CD14-positive monocyte (primary cell): ENCODE measurements at regions not wholly inside any gene's neighbourhood (a gene's known extent, or its start where the extent isn't known, plus 50 kb on each side); places are given as distances from the start of the nearest gene placed in this dataset.

ENCODE experiments used
- DNase-seq, 3 donors: peaks; one replicate each; pipeline ENCODE4 v3.0.0-alpha.2; 2011 to 2022
- H2AFZ ChIP-seq: 2 replicates; pipeline ENCODE4 v1.6.0; 2012; ENCODE audit warnings: mild to moderate bottlenecking, low read depth, low read length, inconsistent platforms; ENCODE audit not compliant: insufficient read depth, poor library complexity, severe bottlenecking
- H3K27ac ChIP-seq, 2 donors: 1 replicate in 1 of 2; 2 replicates in 1 of 2; pipeline ENCODE4 v1.5.1; 2012 to 2013; ENCODE audit warnings: low read length in 2 of 2, control low read depth in 1 of 2, inconsistent platforms in 1 of 2, low read depth in 1 of 2, mild to moderate bottlenecking in 1 of 2
- H3K27me3 ChIP-seq, 2 donors: one replicate each; pipeline versions ENCODE4 v1.6.0 to v1.6.1; 2011 to 2013; ENCODE audit warnings: low read length in 2 of 2; ENCODE audit not compliant: control insufficient read depth in 2 of 2, insufficient read depth in 2 of 2
- H3K36me3 ChIP-seq, 2 donors: replicated peaks in 1 of 2; 1 replicate in 1 of 2; 2 replicates in 1 of 2; pipeline versions ENCODE4 v1.5.1 to v1.6.1; 2012 to 2013; ENCODE audit warnings: low read length in 2 of 2, control low read depth in 1 of 2, inconsistent platforms in 1 of 2, mild to moderate bottlenecking in 1 of 2; ENCODE audit not compliant: insufficient read depth in 2 of 2, control insufficient read depth in 1 of 2
- H3K4me1 ChIP-seq, 2 donors: 1 replicate in 1 of 2; 2 replicates in 1 of 2; pipeline versions ENCODE4 v1.5.1 to v1.6.1; 2012 to 2013; ENCODE audit warnings: low read length in 2 of 2, control low read depth in 1 of 2, inconsistent platforms in 1 of 2, mild to moderate bottlenecking in 1 of 2, moderate library complexity in 1 of 2; ENCODE audit not compliant: insufficient read depth in 2 of 2, control insufficient read depth in 1 of 2
- H3K4me2 ChIP-seq: replicated peaks from 2 replicates; pipeline ENCODE3; 2012; ENCODE audit warnings: low read length, moderate library complexity, mild to moderate bottlenecking; ENCODE audit not compliant: poor library complexity, severe bottlenecking; ENCODE audit errors: extremely low read depth
- H3K4me3 ChIP-seq, 3 experiments: fragments of 200-600 bp in 1 of 3; sonication (generic) in 1 of 3; replicated peaks in 1 of 3; 1 replicate in 2 of 3; 2 replicates in 1 of 3; pipeline ENCODE4 v1.5.1; 2011 to 2013; ENCODE audit warnings: low read length in 3 of 3, mild to moderate bottlenecking in 3 of 3, control low read depth in 2 of 3, low read depth in 2 of 3, inconsistent platforms in 1 of 3, moderate library complexity in 1 of 3
- H3K79me2 ChIP-seq: 2 replicates; pipeline ENCODE4 v1.6.0; 2012; ENCODE audit warnings: mild to moderate bottlenecking, control low read depth, inconsistent platforms, low read length, moderate library complexity; ENCODE audit not compliant: insufficient read depth
- H3K9ac ChIP-seq: 2 replicates; pipeline ENCODE4 v1.6.0; 2017; ENCODE audit warnings: low read length, mild to moderate bottlenecking; ENCODE audit not compliant: insufficient read depth, poor library complexity, severe bottlenecking
- H3K9me3 ChIP-seq, 2 donors: replicated peaks in 1 of 2; 1 replicate in 1 of 2; 2 replicates in 1 of 2; pipeline versions ENCODE4 v1.5.1 to v1.6.1; 2012 to 2013; ENCODE audit warnings: low read length in 2 of 2, control low read depth in 1 of 2; ENCODE audit not compliant: control insufficient read depth in 1 of 2, insufficient read depth in 1 of 2
- H4K20me1 ChIP-seq: 2 replicates; pipeline ENCODE4 v1.6.0; 2012; ENCODE audit warnings: mild to moderate bottlenecking, low read length, control low read depth, moderate library complexity; ENCODE audit not compliant: insufficient read depth
- H3K27ac Mint-ChIP-seq, 7 donors: one replicate each; pipeline ENCODE4 v1.8.0; 2020; ENCODE audit warnings: mild to moderate bottlenecking in 7 of 7, mixed read lengths in 7 of 7, moderate library complexity in 6 of 7, inconsistent platforms in 2 of 7
- H3K27me3 Mint-ChIP-seq, 3 donors: one replicate each; pipeline ENCODE4 v1.8.0; 2021 to 2022; ENCODE audit warnings: low read depth in 3 of 3, mild to moderate bottlenecking in 3 of 3, mixed read lengths in 3 of 3, moderate library complexity in 3 of 3, inconsistent platforms in 1 of 3
- H3K36me3 Mint-ChIP-seq, 2 donors: one replicate each; pipeline ENCODE4 v1.8.0; 2020; ENCODE audit warnings: mixed read lengths in 2 of 2, inconsistent platforms in 1 of 2, mild to moderate bottlenecking in 1 of 2
- H3K4me1 Mint-ChIP-seq: one replicate; pipeline ENCODE4 v1.8.0; 2020; ENCODE audit warnings: mild to moderate bottlenecking, mixed read lengths
- H3K4me3 Mint-ChIP-seq, 2 donors: one replicate each; pipeline ENCODE4 v1.8.0; 2020; ENCODE audit warnings: mild to moderate bottlenecking in 2 of 2, mixed read lengths in 2 of 2, moderate library complexity in 1 of 2
- H3K9me3 Mint-ChIP-seq, 7 donors: one replicate each; pipeline ENCODE4 v1.8.0; 2020 to 2022; ENCODE audit warnings: mixed read lengths in 7 of 7, mild to moderate bottlenecking in 6 of 7, moderate library complexity in 6 of 7, inconsistent platforms in 2 of 7
- WGBS: methylation state at CpG from one replicate; pipeline ENCODE4 v1.1.5; 2013; ENCODE audit warnings: missing lambda C conversion rate; ENCODE audit not compliant: insufficient coverage; 5-methylcytosine and 5-hydroxymethylcytosine counted together
- intact Hi-C, 2 donors: fragments of 100-400 bp; cut with micrococcal nuclease; formaldehyde crosslinking; loops; one replicate each; pipeline versions ENCODE4 v1.15.0 to v1.15.1; 2023
- TF ChIP-seq, protein P1 (sequence below): fragments of 200-600 bp; IDR thresholded peaks from one replicate; pipeline ENCODE4 v1.8.0; 2022; ENCODE audit warnings: antibody characterized with exemption, mild to moderate bottlenecking

DNA sequence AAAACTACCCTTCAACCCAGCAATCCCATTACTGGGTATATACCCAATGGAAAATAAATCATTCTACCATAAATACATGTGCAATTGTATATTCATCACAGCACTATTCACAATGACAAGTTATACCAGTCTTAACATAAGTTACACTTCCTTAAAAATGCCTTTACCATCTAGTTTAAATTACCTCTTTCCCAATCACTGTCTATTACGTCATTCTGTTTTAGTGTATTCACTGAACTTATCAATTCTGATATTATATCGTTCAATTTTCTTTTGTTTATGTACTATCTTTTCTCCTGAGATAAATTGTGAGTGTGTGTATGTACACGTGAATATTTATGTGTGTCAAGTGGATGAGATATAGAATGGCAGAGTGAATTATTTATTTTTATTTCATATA is 1416.8 kb downstream of the OLFM4 start:
- Histone ChIP-seq H4K20me1 (no peaks in the 10 kb centered on the region), H2AFZ (no peak overlapping the region), H3K4me3 (no peak overlapping the region), H3K79me2 (no peaks in the 10 kb centered on the region), H3K9me3 (peaks cover 0 to 6% of the 10 kb centered on the region in 2 donors), H3K9ac (no peak overlapping the region), H3K27me3 (no peaks in the 10 kb centered on the region), H3K27ac (no peak overlapping the region), H3K4me1 (no peaks in the 10 kb centered on the region), H3K4me2 (no peak overlapping the region), H3K36me3 (no peaks in the 10 kb centered on the region)
- no peaks in the 10 kb centered on the region for H3K27me3 Mint-ChIP-seq
- no CpG with 5 or more reads among the region's 3 CpGs for WGBS
- no peaks in the 10 kb centered on the region for H3K36me3 Mint-ChIP-seq
- no peaks in the 10 kb centered on the region for H3K4me1 Mint-ChIP-seq
- H3K27ac Mint-ChIP-seq, result no peak overlapping the region
- TF ChIP-seq, protein P1, sequence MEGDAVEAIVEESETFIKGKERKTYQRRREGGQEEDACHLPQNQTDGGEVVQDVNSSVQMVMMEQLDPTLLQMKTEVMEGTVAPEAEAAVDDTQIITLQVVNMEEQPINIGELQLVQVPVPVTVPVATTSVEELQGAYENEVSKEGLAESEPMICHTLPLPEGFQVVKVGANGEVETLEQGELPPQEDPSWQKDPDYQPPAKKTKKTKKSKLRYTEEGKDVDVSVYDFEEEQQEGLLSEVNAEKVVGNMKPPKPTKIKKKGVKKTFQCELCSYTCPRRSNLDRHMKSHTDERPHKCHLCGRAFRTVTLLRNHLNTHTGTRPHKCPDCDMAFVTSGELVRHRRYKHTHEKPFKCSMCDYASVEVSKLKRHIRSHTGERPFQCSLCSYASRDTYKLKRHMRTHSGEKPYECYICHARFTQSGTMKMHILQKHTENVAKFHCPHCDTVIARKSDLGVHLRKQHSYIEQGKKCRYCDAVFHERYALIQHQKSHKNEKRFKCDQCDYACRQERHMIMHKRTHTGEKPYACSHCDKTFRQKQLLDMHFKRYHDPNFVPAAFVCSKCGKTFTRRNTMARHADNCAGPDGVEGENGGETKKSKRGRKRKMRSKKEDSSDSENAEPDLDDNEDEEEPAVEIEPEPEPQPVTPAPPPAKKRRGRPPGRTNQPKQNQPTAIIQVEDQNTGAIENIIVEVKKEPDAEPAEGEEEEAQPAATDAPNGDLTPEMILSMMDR, result no peak
- no peak overlapping the region for H3K4me3 Mint-ChIP-seq
- intact Hi-C loops, result no loop called here
- DNase-seq, result no peak
- H3K9me3 Mint-ChIP-seq, result peaks cover 0 to 8% (median 0%) of the 10 kb centered on the region in 7 donors

DNA sequence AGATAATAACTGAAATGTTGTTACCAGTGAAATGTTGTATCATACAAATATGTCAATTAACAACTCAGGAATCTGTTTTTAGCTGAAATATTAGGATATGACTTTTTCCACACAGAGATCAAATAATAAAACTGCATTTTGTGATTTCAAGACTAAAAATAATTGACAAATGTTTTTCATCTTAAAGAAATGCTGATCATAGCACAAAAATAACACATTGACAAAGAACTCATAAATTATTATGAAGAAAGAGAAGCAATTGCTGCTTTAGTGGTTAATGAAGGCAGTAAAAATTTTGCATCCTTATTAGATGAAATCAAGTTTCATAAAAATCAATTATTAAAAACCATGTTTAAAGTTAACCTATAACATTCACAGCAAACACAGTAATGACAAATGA is 1417.3 kb downstream of the OLFM4 start:
- Histone ChIP-seq H3K4me1 (no peaks in the 10 kb centered on the region), H3K4me3 (no peak overlapping the region), H3K27me3 (no peaks in the 10 kb centered on the region), H3K9me3 (peaks cover 0 to 4% of the 10 kb centered on the region in 2 donors), H3K36me3 (no peaks in the 10 kb centered on the region), H2AFZ (no peak overlapping the region), H3K9ac (no peak overlapping the region), H3K27ac (no peak overlapping the region), H4K20me1 (no peaks in the 10 kb centered on the region), H3K4me2 (no peak overlapping the region), H3K79me2 (no peaks in the 10 kb centered on the region)
- Mint-ChIP-seq H3K36me3 (no peaks in the 10 kb centered on the region), H3K27me3 (no peaks in the 10 kb centered on the region), H3K27ac (no peak overlapping the region), H3K4me1 (no peaks in the 10 kb centered on the region), H3K4me3 (no peak overlapping the region), H3K9me3 (peaks cover 0 to 5% (median 0%) of the 10 kb centered on the region in 7 donors)
- intact Hi-C loops, result no loop called here
- DNase-seq, result no peak
- TF ChIP-seq, protein P1, result no peak
